Central memory CD8-positive, alpha-beta T cell (primary cell): ENCODE measurements at regions not wholly inside any gene's neighbourhood (a gene's known extent, or its start where the extent isn't known, plus 50 kb on each side); places are given as distances from the start of the nearest gene placed in this dataset.
"Not testable (repeated sequence)": the region's sequence is repeated elsewhere in the genome, so short reads cannot be mapped to it uniquely, and the experiment has no call there.

Experiments used
- ATAC-seq: fragments of 150-1000 bp; cut with Tn5 transposase; replicated peaks from 2 replicates; pipeline ENCODE4 v1.10.0; 2022; ENCODE audit warnings: mild to moderate bottlenecking, moderate FRiP score, moderate number of reproducible peaks; ENCODE audit not compliant: poor library complexity, severe bottlenecking; ENCODE audit errors: extremely low read depth
- DNase-seq, 2 donors: peaks; one replicate each; pipeline ENCODE4 v3.0.0; 2021; ENCODE audit warnings: low spot score in 2 of 2
- H3K27ac Mint-ChIP-seq: one replicate; pipeline ENCODE4 v1.8.0; 2022; ENCODE audit warnings: low read depth, mild to moderate bottlenecking, moderate library complexity, mixed read lengths
- H3K27me3 Mint-ChIP-seq: one replicate; pipeline ENCODE4 v1.8.0; 2022; ENCODE audit warnings: mixed read lengths
- H3K36me3 Mint-ChIP-seq: one replicate; pipeline ENCODE4 v1.8.0; 2022; ENCODE audit warnings: mild to moderate bottlenecking, moderate library complexity, mixed read lengths; ENCODE audit not compliant: insufficient read depth
- H3K4me1 Mint-ChIP-seq: one replicate; pipeline ENCODE4 v1.8.0; 2022; ENCODE audit warnings: mixed read lengths
- H3K4me3 Mint-ChIP-seq: one replicate; pipeline ENCODE4 v1.8.0; 2022; ENCODE audit warnings: mild to moderate bottlenecking, moderate library complexity, mixed read lengths
- H3K9me3 Mint-ChIP-seq: one replicate; pipeline ENCODE4 v1.8.0; 2022; ENCODE audit warnings: mixed read lengths

DNA sequence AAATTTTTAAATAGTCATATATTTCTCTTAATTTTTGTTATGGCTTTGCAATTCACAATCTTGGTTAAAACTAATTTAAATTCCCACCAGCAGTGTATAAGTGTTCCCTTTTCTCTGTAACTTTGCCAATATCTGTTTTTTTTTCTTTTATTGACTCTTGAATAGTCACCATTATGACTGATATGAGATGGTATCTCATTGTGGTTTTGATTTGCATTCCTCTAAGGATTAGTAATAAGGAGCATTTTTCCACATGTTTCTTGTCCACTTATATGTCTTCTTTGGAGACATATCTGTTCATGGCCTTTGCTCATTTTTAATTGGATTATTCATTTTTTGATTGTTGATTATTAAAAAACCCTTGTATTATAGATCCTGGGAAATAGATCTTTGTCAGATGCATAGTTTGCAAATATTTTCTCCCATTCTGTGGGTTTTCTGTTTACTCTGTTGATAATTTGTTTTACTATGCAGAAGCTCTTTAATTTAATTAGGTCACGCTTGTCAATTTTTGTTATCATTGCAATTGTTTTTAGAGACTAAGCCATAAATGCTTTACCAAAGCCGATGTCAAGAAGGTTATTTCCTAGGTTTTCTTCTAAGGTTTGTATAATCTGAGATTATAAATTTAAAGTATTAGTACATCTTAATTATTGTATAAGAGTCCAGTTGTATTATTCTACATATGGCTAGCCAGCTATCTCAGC is 610.9 kb downstream of the CHSY3 start:
- Mint-ChIP-seq H3K27ac (no peak overlapping the region), H3K36me3 (no peaks in the 10 kb centered on the region), H3K4me1 (no peaks in the 10 kb centered on the region), H3K9me3 (peaks cover 13% of the 10 kb centered on the region), H3K27me3 (no peaks in the 10 kb centered on the region), H3K4me3 (no peak overlapping the region)
- ATAC-seq = no peak
- DNase-seq = no peak

- no peak overlapping the region for H3K4me3 Mint-ChIP-seq
- H3K27me3 Mint-ChIP-seq = no peaks in the 10 kb centered on the region
- no peaks in the 10 kb centered on the region for H3K4me1 Mint-ChIP-seq
- no peak for DNase-seq
- H3K9me3 Mint-ChIP-seq = no peaks in the 10 kb centered on the region
- ATAC-seq = no peak
- H3K36me3 Mint-ChIP-seq = no peaks in the 10 kb centered on the region
- no peak overlapping the region for H3K27ac Mint-ChIP-seq
These were observed 598.4 kb downstream of the CHSY3 start for GRCh38 chr5:130502702-130503101.

DNA sequence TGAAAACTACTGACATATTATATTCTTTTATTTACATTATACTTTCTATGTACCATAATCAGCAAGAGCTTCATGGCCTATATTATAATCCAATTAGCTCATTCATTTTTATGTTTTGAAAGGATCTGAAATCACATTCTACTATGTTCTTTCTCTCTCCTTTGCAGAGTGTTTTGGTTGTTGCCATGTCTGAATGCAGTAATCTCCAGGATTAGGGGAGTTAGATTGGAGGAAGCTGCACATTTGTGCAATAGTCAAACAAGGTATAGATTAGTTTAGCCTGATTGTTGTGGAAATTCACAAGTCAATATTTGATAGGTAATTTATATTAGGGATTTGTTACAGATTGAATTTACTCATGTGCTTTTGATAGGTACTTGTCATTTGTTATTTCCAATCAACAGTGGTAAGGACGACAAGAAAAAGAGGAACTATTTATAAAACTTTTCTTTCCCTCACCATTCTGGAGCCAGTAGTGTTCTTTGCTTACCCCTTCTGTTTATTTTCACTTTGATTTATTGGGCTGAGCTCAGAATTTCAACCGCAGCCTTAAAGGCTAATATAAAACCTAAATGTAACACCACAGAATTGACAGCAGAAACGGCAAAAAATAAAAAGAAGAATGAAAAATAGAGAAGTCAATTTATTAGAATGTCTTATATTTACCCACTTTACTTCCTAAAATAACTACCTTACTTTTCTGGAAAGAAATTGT is 597.0 kb downstream of the CHSY3 start:
- Mint-ChIP-seq H3K4me3 (no peak overlapping the region), H3K27ac (no peak overlapping the region), H3K27me3 (no peaks in the 10 kb centered on the region), H3K4me1 (no peaks in the 10 kb centered on the region), H3K36me3 (no peaks in the 10 kb centered on the region), H3K9me3 (no peaks in the 10 kb centered on the region)
- ATAC-seq (no peak), DNase-seq (no peak)

DNA sequence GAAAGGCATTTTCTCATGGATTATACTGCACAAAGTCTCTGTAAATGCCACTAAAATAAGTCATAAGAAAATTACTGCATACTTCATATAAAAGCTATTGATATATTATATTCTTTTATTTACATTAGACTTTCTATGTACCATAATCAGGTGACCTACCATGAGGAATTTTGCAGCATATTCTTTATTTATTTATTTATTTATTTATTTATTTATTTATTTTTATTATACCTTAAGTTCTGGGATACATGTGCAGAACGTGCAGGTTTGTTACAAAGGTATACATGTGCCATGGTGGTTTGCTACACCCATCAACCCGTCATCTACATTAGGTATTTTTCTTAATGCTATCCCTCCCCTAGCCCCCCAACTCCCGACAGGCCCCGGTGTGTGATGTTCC is 596.2 kb downstream of the CHSY3 start:
- not testable (repeated sequence) for H3K27ac Mint-ChIP-seq, H3K4me1 Mint-ChIP-seq, DNase-seq, H3K27me3 Mint-ChIP-seq, ATAC-seq, H3K9me3 Mint-ChIP-seq, H3K36me3 Mint-ChIP-seq, H3K4me3 Mint-ChIP-seq

GRCh38 chr5:130496215-130496614 is 592.0 kb downstream of the CHSY3 start:
- Mint-ChIP-seq H3K4me1 (no peaks in the 10 kb centered on the region), H3K4me3 (no peak overlapping the region), H3K9me3 (no peaks in the 10 kb centered on the region), H3K27me3 (no peaks in the 10 kb centered on the region), H3K36me3 (no peaks in the 10 kb centered on the region), H3K27ac (no peak overlapping the region)
- ATAC-seq (no peak), DNase-seq (no peak)

- Mint-ChIP-seq H3K4me3 (no peak overlapping the region), H3K27ac (no peak overlapping the region), H3K36me3 (no peaks in the 10 kb centered on the region), H3K4me1 (no peaks in the 10 kb centered on the region), H3K9me3 (no peaks in the 10 kb centered on the region), H3K27me3 (peaks cover 10% of the 10 kb centered on the region)
- ATAC-seq = no peak
- no peak for DNase-seq
These were observed 584.0 kb downstream of the CHSY3 start for GRCh38 chr5:130488252-130488651.

DNA sequence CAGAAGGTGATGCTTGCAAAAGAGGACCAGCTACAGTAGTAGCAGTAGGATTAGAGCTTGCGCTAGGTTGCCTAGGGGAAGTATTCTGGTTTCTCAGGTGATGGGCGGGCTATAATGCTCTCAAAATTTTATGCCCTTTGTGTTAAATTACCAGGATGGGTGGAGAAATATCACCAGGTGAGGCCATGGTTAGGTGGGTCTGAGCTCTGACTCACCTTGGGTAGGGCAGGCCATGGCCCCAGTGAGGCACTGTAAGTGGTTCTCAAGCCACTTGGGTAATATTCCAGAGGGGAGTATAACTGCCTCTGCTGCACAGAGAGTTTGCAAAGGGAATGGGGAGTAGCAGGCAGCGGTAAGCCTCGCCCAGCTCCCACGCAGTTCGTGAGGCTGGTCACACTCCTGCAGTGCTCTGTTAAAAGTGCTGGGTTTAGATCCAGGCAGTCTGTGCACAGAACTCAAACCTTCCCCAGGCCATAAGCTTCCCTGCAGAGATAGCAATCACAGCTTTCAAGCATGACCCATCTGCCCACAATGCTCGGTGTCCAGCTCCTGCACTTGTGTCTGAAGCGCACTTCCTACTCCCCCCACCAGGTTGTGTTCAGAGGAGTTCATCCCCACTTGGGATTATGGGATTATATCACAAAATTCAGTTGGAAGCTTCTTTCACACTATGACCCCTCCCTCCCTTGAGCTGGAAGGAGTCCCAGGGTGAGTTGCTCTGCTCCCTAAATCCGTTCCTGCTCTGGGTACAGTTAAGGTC is 575.0 kb downstream of the CHSY3 start:
- no peaks in the 10 kb centered on the region for H3K36me3 Mint-ChIP-seq
- no peak for DNase-seq
- H3K27ac Mint-ChIP-seq = no peak overlapping the region
- no peak overlapping the region for H3K4me3 Mint-ChIP-seq
- H3K27me3 Mint-ChIP-seq = no peaks in the 10 kb centered on the region
- peaks cover 14% of the 10 kb centered on the region for H3K9me3 Mint-ChIP-seq
- ATAC-seq = no peak
- no peaks in the 10 kb centered on the region for H3K4me1 Mint-ChIP-seq

DNA sequence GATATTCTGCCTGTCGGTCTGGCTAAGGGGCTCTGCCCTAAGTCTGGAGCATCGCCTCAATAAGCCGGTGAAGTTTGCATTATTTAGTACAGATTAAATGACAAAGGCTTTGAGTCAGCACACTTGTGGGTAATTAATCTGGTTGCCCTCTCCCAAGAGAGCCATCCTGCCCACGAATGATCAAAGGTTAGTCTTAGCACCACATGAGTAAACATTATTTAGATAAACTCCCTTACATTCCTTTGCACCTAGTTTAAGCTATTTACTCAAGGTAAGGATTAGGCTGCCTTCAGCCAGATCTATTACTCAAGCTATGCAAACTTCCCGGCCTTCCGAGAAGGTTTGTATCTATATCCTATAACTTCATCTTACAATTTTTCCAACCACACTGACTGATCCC is 572.1 kb downstream of the CHSY3 start:
- no peak for DNase-seq
- no peak for ATAC-seq
- Mint-ChIP-seq H3K36me3 (no peaks in the 10 kb centered on the region), H3K4me3 (no peak overlapping the region), H3K9me3 (peaks cover 20% of the 10 kb centered on the region), H3K27me3 (no peaks in the 10 kb centered on the region), H3K27ac (no peak overlapping the region), H3K4me1 (no peaks in the 10 kb centered on the region)

DNA sequence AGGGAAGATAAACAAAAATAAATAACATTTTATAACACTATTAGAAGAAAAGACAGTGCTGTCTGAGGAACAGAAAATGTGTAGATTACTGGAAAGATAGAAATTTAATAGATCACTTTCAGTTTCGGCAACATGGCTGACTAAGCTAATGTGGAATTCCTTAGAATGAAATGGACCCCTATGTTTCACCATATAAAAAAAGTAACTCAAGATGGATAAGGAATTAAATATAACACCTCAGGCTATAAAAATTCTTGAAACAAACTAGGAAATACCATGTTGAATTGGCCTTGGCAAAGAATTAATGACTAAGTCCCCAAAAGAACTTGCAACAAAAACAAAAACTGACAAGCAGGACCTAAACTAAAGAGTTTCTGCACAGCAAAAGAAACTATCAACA is 558.3 kb downstream of the CHSY3 start:
- no peaks in the 10 kb centered on the region for H3K36me3 Mint-ChIP-seq
- no peaks in the 10 kb centered on the region for H3K4me1 Mint-ChIP-seq
- no peak overlapping the region for H3K27ac Mint-ChIP-seq
- peaks cover 9% of the 10 kb centered on the region for H3K27me3 Mint-ChIP-seq
- H3K4me3 Mint-ChIP-seq = no peak overlapping the region
- DNase-seq (no peak), ATAC-seq (no peak)
- peaks cover 10% of the 10 kb centered on the region for H3K9me3 Mint-ChIP-seq

- H3K27ac Mint-ChIP-seq = no peak overlapping the region
- peaks cover 11% of the 10 kb centered on the region for H3K9me3 Mint-ChIP-seq
- no peak for ATAC-seq
- DNase-seq = no peak
- no peaks in the 10 kb centered on the region for H3K4me1 Mint-ChIP-seq
- no peaks in the 10 kb centered on the region for H3K27me3 Mint-ChIP-seq
- H3K36me3 Mint-ChIP-seq = no peaks in the 10 kb centered on the region
- no peak overlapping the region for H3K4me3 Mint-ChIP-seq
These were observed 550.9 kb downstream of the CHSY3 start for GRCh38 chr5:130455175-130455574.

DNA sequence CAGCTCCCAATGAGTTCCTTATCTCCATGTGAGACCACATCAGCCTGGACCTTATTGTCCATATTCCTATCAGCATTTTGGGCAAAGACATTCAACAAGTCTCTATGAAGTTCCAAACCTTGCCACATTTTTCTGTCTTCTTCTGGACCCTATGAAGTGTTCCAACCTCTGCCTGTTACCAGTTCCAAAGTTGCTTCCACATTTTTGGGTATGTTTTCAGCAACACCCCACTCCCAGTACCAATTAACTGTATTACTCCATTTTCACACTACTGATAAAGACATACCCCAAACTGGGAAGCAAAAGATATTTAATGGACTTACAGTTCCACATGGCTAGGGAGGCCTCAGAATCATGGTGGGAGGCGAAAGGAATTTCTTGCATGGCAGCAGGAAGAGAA is 548.5 kb downstream of the CHSY3 start:
- peaks cover 11% of the 10 kb centered on the region for H3K9me3 Mint-ChIP-seq
- no peaks in the 10 kb centered on the region for H3K27me3 Mint-ChIP-seq
- no peak overlapping the region for H3K4me3 Mint-ChIP-seq
- DNase-seq = no peak
- ATAC-seq = no peak
- no peaks in the 10 kb centered on the region for H3K4me1 Mint-ChIP-seq
- H3K36me3 Mint-ChIP-seq = no peaks in the 10 kb centered on the region
- no peak overlapping the region for H3K27ac Mint-ChIP-seq

GRCh38 chr5:130436430-130436829 is 532.2 kb downstream of the CHSY3 start:
- Mint-ChIP-seq H3K9me3 (peaks cover 32% of the 10 kb centered on the region), H3K36me3 (no peaks in the 10 kb centered on the region), H3K4me1 (no peaks in the 10 kb centered on the region), H3K27me3 (no peaks in the 10 kb centered on the region), H3K4me3 (no peak overlapping the region), H3K27ac (no peak overlapping the region)
- no peak for ATAC-seq
- DNase-seq = no peak
